HCT116 (cell line): ENCODE measurements at regions not wholly inside any gene's neighbourhood (a gene's known extent, or its start where the extent isn't known, plus 50 kb on each side); places are given as distances from the start of the nearest gene placed in this dataset.

ENCODE experiments used
- ATAC-seq: fragments of 200-7000 bp; cut with Tn5 transposase; 2 replicates; pipeline ENCODE4 v1.9.1; 2020; ENCODE audit warnings: mild to moderate bottlenecking, moderate library complexity
- BruUV-seq: library from RNA; stranded (reverse); fragments of 400-500 nt; replicated peaks from 2 replicates; lab custom pipeline; 2021; lab: Mats Ljungman, UMichigan
- CTCF ChIA-PET: fragments of 300-600 bp; sonication (Branson Sonifier 250); formaldehyde crosslinking; loops from one replicate; lab custom pipeline; 2021; ENCODE audit warnings: antibody characterized with exemption; lab: Charles Lee
- POLR2A ChIA-PET: fragments of 300-600, 350-600 bp; sonication (Branson Sonifier 250); formaldehyde crosslinking; loops from one replicate; lab custom pipeline; 2021; ENCODE audit warnings: antibody characterized with exemption; lab: Charles Lee
- RAD21 ChIA-PET, 2 experiments: fragments of 300-600 bp; sonication (Branson Sonifier 250); formaldehyde crosslinking; loops; one replicate each; lab custom pipeline; 2023; ENCODE audit warnings: low total read pairs in 2 of 2; ENCODE audit not compliant: uncharacterized antibody in 2 of 2, unreplicated experiment in 2 of 2, low non-redundant PET in 1 of 2; lab: Charles Lee
- DNase-seq: peaks from one replicate; pipeline ENCODE4 v3.0.0-alpha.2; 2010; ENCODE audit warnings: low read depth, low spot score
- H2AFZ ChIP-seq: fragments of 200-600 bp; shearing (Covaris generic), sonication (generic); 2 replicates; pipeline ENCODE4 v1.6.1; 2017; ENCODE audit warnings: low read depth, mixed run types, mixed read lengths, antibody characterized with exemption, low read length; ENCODE audit not compliant: poor library complexity, severe bottlenecking
- H3K27ac ChIP-seq: 2 replicates; pipeline ENCODE4 v1.5.1; 2012; ENCODE audit warnings: low read depth, low read length
- H3K27me3 ChIP-seq: fragments of 200-600 bp; sonication (generic); 2 replicates; pipeline ENCODE4 v1.6.1; 2016; ENCODE audit warnings: mixed run types, low read length, mixed read lengths; ENCODE audit not compliant: insufficient read depth
- H3K36me3 ChIP-seq, 2 experiments: fragments of 200-500 bp in 1 of 2; fragments of 200-600 bp in 1 of 2; sonication (Bioruptor generic) in 1 of 2; sonication (generic) in 1 of 2; 2 replicates each; pipeline versions ENCODE4 v1.5.1 to v1.6.1; 2014 to 2016; ENCODE audit warnings: low read length in 2 of 2, inconsistent platforms in 1 of 2, mixed read lengths in 1 of 2, mixed run types in 1 of 2; ENCODE audit not compliant: insufficient read depth in 2 of 2, control insufficient read depth in 1 of 2
- H3K4me1 ChIP-seq, 2 experiments: fragments of 200-600 bp in 1 of 2; sonication (generic) in 1 of 2; 2 replicates each; pipeline versions ENCODE4 v1.5.1 to v1.6.1; 2012 to 2017; ENCODE audit warnings: low read length in 2 of 2, inconsistent platforms in 1 of 2, mild to moderate bottlenecking in 1 of 2, mixed read lengths in 1 of 2, mixed run types in 1 of 2, moderate library complexity in 1 of 2; ENCODE audit not compliant: insufficient read depth in 2 of 2, control insufficient read depth in 1 of 2
- H3K4me2 ChIP-seq: fragments of 200-600 bp; sonication (generic); 2 replicates; pipeline ENCODE4 v1.6.1; 2017; ENCODE audit warnings: mixed run types, low read length, mixed read lengths
- H3K4me3 ChIP-seq, 2 experiments: fragments of 200-600 bp in 1 of 2; sonication (generic) in 1 of 2; replicated peaks in 1 of 2; 2 replicates each; pipeline ENCODE4 v1.5.1; 2011 to 2016; ENCODE audit warnings: low read length in 2 of 2, control low read depth in 1 of 2, low read depth in 1 of 2, mild to moderate bottlenecking in 1 of 2, mixed read lengths in 1 of 2, mixed run types in 1 of 2
- H3K79me2 ChIP-seq: fragments of 200-600 bp; sonication (generic); 2 replicates; pipeline ENCODE4 v1.6.1; 2017; ENCODE audit warnings: mild to moderate bottlenecking, mixed run types, low read length, moderate library complexity, mixed read lengths; ENCODE audit not compliant: insufficient read depth
- H3K9ac ChIP-seq: fragments of 200-600 bp; sonication (generic); 2 replicates; pipeline ENCODE4 v1.6.1; 2016; ENCODE audit warnings: low read length, mixed read lengths
- H3K9me2 ChIP-seq: fragments of 200-600 bp; sonication (generic), shearing (Covaris generic); 2 replicates; pipeline ENCODE4 v1.6.1; 2017; ENCODE audit warnings: mixed run types, mild to moderate bottlenecking, moderate library complexity; ENCODE audit not compliant: insufficient read depth
- H3K9me3 ChIP-seq, 2 experiments: fragments of 200-500 bp in 1 of 2; fragments of 200-600 bp in 1 of 2; sonication (Bioruptor generic) in 1 of 2; sonication (generic) in 1 of 2; 2 replicates each; pipeline ENCODE4 v1.6.1; 2014 to 2017; ENCODE audit warnings: low read length in 2 of 2, mixed read lengths in 2 of 2, inconsistent platforms in 1 of 2, low read depth in 1 of 2, mild to moderate bottlenecking in 1 of 2, mixed run types in 1 of 2, moderate library complexity in 1 of 2; ENCODE audit not compliant: control insufficient read depth in 1 of 2, insufficient read depth in 1 of 2
- H4K20me1 ChIP-seq: fragments of 200-600 bp; sonication (generic), shearing (Covaris generic); 2 replicates; pipeline ENCODE4 v1.6.1; 2017; ENCODE audit warnings: mixed run types, mild to moderate bottlenecking, moderate library complexity; ENCODE audit not compliant: insufficient read depth
- CBX3 ChIP-seq: IDR thresholded peaks from 2 replicates; pipeline ENCODE4 v1.6.1; 2012; ENCODE audit warnings: low read depth
- EGR1 ChIP-seq: IDR thresholded peaks from 2 replicates; pipeline ENCODE4 v1.6.1; 2012; ENCODE audit warnings: low read depth
- ELF1 ChIP-seq: IDR thresholded peaks from 2 replicates; pipeline ENCODE4 v1.6.1; 2012; ENCODE audit warnings: low read depth, borderline replicate concordance
- EZH2phosphoT487 ChIP-seq: fragments of 200-600 bp; IDR thresholded peaks from 2 replicates; pipeline ENCODE4 v1.6.1; 2018; ENCODE audit warnings: antibody characterized with exemption, borderline replicate concordance
- FOSL1 ChIP-seq: IDR thresholded peaks from 2 replicates; pipeline ENCODE4 v1.6.1; 2012; ENCODE audit warnings: low read depth
- JUND ChIP-seq: IDR thresholded peaks from 2 replicates; pipeline ENCODE4 v1.6.1; 2012
- POLR2A ChIP-seq: IDR thresholded peaks from 2 replicates; pipeline ENCODE4 v1.7.0; 2011; ENCODE audit warnings: borderline replicate concordance; ENCODE audit not compliant: insufficient read depth, insufficient read length; ENCODE audit errors: extremely low read depth
- POLR2AphosphoS5 ChIP-seq: IDR thresholded peaks from 2 replicates; pipeline ENCODE4 v1.6.1; 2011; ENCODE audit warnings: mild to moderate bottlenecking, low read depth, low read length, moderate library complexity
- RAD21 ChIP-seq: IDR thresholded peaks from 2 replicates; pipeline ENCODE4 v1.6.1; 2012; ENCODE audit warnings: low read depth, mild to moderate bottlenecking
- SIN3A ChIP-seq: IDR thresholded peaks from 2 replicates; pipeline ENCODE4 v1.6.1; 2012; ENCODE audit warnings: low read depth
- SP1 ChIP-seq: IDR thresholded peaks from 2 replicates; pipeline ENCODE4 v1.6.1; 2012; ENCODE audit warnings: low read depth
- SRF ChIP-seq: IDR thresholded peaks from 2 replicates; pipeline ENCODE4 v1.6.1; 2012; ENCODE audit warnings: low read depth
- YY1 ChIP-seq: IDR thresholded peaks from 2 replicates; pipeline ENCODE4 v1.6.1; 2011; ENCODE audit warnings: low read length, low read depth, moderate library complexity, mild to moderate bottlenecking; ENCODE audit not compliant: insufficient replicate concordance; ENCODE audit errors: extremely low read depth
- ZNF274 ChIP-seq: fragments of 200-500 bp; sonication (Bioruptor generic); IDR thresholded peaks from 2 replicates; pipeline ENCODE4 v1.6.1; 2014; ENCODE audit warnings: mild to moderate bottlenecking, low read depth, low read length, inconsistent platforms
- intact Hi-C: fragments of 100-400 bp; cut with micrococcal nuclease; formaldehyde crosslinking; loops from 2 replicates; pipeline ENCODE4 v1.10.0; 2022
- TF ChIP-seq, protein P1 (sequence below): IDR thresholded peaks from 2 replicates; pipeline ENCODE4 v1.6.1; 2012
- TF ChIP-seq, protein P2 (sequence below): IDR thresholded peaks from 2 replicates; pipeline ENCODE4 v1.6.1; 2012; ENCODE audit warnings: low read depth
- TF ChIP-seq, protein P3 (sequence below): IDR thresholded peaks from 2 replicates; pipeline ENCODE4 v1.6.1; 2011; ENCODE audit warnings: mild to moderate bottlenecking, low read length, moderate library complexity; ENCODE audit not compliant: insufficient replicate concordance; ENCODE audit errors: extremely low read depth
- TF ChIP-seq, protein P4 (sequence below): IDR thresholded peaks from 2 replicates; pipeline ENCODE4 v1.6.1; 2012
- TF ChIP-seq, protein P5 (sequence below), 3 experiments: fragments of 200-600 bp in 1 of 3; sonication (generic) in 1 of 3; IDR thresholded peaks in 2 of 3; conservative IDR thresholded peaks in 1 of 3; 2 replicates each; pipeline ENCODE4 v1.5.1; 2012 to 2017; ENCODE audit warnings: low read depth in 2 of 3, low read length in 2 of 3, antibody characterized with exemption in 1 of 3, borderline replicate concordance in 1 of 3, control low read depth in 1 of 3, mild to moderate bottlenecking in 1 of 3, mixed read lengths in 1 of 3, mixed run types in 1 of 3, moderate library complexity in 1 of 3; ENCODE audit not compliant: insufficient read depth in 1 of 3

DNA sequence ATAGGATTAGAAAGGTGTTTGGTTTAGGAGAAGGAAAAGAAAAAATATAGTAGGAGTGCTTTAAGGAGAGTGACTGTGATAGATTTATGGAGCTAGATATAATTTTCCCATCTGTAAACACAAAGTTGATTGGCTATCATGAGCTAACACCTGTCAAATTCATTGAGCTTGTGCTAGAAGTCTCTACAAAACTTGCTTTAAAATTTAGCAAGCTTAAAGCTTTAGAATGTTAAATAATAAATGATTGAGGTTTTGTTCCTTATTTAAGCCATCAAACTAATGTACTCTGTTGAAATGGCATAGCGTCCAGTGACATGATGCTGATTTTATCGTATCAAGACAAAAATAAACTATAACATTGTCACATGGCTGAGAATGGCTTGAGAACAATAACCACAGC lies 1497.4 kb upstream of the DDX18 start:
- Histone ChIP-seq H2AFZ (no peak overlapping the region), H3K4me2 (no peak overlapping the region), H3K36me3 (no peaks in the 10 kb centered on the region), H3K9me3 (peaks cover 9 to 18% of the 10 kb centered on the region in 2 experiments; a peak in 2 of 4 replicates), H3K79me2 (no peaks in the 10 kb centered on the region), H4K20me1 (no peaks in the 10 kb centered on the region; the same call in 1 of the 2 replicates), H3K9ac (no peak overlapping the region), H3K4me1 (no peaks in the 10 kb centered on the region), H3K9me2 (no peaks in the 10 kb centered on the region), H3K4me3 (no peak overlapping the region), H3K27me3 (no peaks in the 10 kb centered on the region), H3K27ac (no peak overlapping the region)
- DNase-seq (no peak), ATAC-seq (no peak)
- ChIA-PET POLR2A (no interaction called here), CTCF (no interaction called here), RAD21 (no interaction called here)
- TF ChIP-seq, protein P1, sequence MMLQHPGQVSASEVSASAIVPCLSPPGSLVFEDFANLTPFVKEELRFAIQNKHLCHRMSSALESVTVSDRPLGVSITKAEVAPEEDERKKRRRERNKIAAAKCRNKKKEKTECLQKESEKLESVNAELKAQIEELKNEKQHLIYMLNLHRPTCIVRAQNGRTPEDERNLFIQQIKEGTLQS: no peak
- TF ChIP-seq ELF1 (no peak), SRF (no peak), SP1 (no peak), POLR2A (no peak), POLR2AphosphoS5 (no peak), YY1 (no peak), EZH2phosphoT487 (no peak), CBX3 (no peak), FOSL1 (no peak), SIN3A (no peak), EGR1 (no peak), ZNF274 (no peak), JUND (no peak), RAD21 (no peak)
- TF ChIP-seq, protein P2, sequence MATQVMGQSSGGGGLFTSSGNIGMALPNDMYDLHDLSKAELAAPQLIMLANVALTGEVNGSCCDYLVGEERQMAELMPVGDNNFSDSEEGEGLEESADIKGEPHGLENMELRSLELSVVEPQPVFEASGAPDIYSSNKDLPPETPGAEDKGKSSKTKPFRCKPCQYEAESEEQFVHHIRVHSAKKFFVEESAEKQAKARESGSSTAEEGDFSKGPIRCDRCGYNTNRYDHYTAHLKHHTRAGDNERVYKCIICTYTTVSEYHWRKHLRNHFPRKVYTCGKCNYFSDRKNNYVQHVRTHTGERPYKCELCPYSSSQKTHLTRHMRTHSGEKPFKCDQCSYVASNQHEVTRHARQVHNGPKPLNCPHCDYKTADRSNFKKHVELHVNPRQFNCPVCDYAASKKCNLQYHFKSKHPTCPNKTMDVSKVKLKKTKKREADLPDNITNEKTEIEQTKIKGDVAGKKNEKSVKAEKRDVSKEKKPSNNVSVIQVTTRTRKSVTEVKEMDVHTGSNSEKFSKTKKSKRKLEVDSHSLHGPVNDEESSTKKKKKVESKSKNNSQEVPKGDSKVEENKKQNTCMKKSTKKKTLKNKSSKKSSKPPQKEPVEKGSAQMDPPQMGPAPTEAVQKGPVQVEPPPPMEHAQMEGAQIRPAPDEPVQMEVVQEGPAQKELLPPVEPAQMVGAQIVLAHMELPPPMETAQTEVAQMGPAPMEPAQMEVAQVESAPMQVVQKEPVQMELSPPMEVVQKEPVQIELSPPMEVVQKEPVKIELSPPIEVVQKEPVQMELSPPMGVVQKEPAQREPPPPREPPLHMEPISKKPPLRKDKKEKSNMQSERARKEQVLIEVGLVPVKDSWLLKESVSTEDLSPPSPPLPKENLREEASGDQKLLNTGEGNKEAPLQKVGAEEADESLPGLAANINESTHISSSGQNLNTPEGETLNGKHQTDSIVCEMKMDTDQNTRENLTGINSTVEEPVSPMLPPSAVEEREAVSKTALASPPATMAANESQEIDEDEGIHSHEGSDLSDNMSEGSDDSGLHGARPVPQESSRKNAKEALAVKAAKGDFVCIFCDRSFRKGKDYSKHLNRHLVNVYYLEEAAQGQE: no peak
- TF ChIP-seq, protein P3, sequence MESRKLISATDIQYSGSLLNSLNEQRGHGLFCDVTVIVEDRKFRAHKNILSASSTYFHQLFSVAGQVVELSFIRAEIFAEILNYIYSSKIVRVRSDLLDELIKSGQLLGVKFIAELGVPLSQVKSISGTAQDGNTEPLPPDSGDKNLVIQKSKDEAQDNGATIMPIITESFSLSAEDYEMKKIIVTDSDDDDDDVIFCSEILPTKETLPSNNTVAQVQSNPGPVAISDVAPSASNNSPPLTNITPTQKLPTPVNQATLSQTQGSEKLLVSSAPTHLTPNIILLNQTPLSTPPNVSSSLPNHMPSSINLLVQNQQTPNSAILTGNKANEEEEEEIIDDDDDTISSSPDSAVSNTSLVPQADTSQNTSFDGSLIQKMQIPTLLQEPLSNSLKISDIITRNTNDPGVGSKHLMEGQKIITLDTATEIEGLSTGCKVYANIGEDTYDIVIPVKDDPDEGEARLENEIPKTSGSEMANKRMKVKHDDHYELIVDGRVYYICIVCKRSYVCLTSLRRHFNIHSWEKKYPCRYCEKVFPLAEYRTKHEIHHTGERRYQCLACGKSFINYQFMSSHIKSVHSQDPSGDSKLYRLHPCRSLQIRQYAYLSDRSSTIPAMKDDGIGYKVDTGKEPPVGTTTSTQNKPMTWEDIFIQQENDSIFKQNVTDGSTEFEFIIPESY: no peak
- TF ChIP-seq, protein P4, sequence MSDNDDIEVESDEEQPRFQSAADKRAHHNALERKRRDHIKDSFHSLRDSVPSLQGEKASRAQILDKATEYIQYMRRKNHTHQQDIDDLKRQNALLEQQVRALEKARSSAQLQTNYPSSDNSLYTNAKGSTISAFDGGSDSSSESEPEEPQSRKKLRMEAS: no peak
- TF ChIP-seq, protein P5, sequence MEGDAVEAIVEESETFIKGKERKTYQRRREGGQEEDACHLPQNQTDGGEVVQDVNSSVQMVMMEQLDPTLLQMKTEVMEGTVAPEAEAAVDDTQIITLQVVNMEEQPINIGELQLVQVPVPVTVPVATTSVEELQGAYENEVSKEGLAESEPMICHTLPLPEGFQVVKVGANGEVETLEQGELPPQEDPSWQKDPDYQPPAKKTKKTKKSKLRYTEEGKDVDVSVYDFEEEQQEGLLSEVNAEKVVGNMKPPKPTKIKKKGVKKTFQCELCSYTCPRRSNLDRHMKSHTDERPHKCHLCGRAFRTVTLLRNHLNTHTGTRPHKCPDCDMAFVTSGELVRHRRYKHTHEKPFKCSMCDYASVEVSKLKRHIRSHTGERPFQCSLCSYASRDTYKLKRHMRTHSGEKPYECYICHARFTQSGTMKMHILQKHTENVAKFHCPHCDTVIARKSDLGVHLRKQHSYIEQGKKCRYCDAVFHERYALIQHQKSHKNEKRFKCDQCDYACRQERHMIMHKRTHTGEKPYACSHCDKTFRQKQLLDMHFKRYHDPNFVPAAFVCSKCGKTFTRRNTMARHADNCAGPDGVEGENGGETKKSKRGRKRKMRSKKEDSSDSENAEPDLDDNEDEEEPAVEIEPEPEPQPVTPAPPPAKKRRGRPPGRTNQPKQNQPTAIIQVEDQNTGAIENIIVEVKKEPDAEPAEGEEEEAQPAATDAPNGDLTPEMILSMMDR (IDR thresholded peaks at IDR 0.05 in 2 of 3, conservative IDR thresholded peaks at IDR 0.05 in 1 of 3; ENCODE audit: borderline replicate concordance in 1 of 3, insufficient read depth in 1 of 3, low read depth in 2 of 3, low read length in 2 of 3): no peak
- no TSS peak for BruUV-seq
- intact Hi-C loops: no loop called here
